ENCODE measurements at regions not wholly inside any gene's neighbourhood (a gene's known extent, or its start where the extent isn't known, plus 50 kb on each side); places are given as distances from the start of the nearest gene placed in this dataset.

GRCh38 chr7:109190766-109191398 lies 621.2 kb downstream of the DNAJB9 start:
- no peak overlapping the region for H3K4me3 ChIP-seq (ENCODE audit: low read depth, low read length)
- no peak for TF ChIP-seq CTCF (IDR thresholded peaks at IDR 0.05; ENCODE audit: borderline replicate concordance, insufficient read depth, low read depth, low read length)

- TF ChIP-seq CTCF (IDR thresholded peaks at IDR 0.05; ENCODE audit: borderline replicate concordance, insufficient read depth, low read depth, low read length), result no peak
- no peak overlapping the region for H3K4me3 ChIP-seq (ENCODE audit: low read depth, low read length)
These were observed 636.5 kb downstream of the DNAJB9 start for GRCh38 chr7:109206196-109206595.

GRCh38 chr7:109213081-109213480 lies 643.4 kb downstream of the DNAJB9 start:
- no peak for TF ChIP-seq CTCF (IDR thresholded peaks at IDR 0.05; ENCODE audit: borderline replicate concordance, insufficient read depth, low read depth, low read length)
- H3K4me3 ChIP-seq (ENCODE audit: low read depth, low read length), result no peak overlapping the region

- no peak for TF ChIP-seq CTCF (IDR thresholded peaks at IDR 0.05; ENCODE audit: borderline replicate concordance, insufficient read depth, low read depth, low read length)
- no peak overlapping the region for H3K4me3 ChIP-seq (ENCODE audit: low read depth, low read length)
These were observed 645.7 kb downstream of the DNAJB9 start for GRCh38 chr7:109215341-109215740.

- TF ChIP-seq CTCF (IDR thresholded peaks at IDR 0.05; ENCODE audit: borderline replicate concordance, insufficient read depth, low read depth, low read length), result no peak
- no peak overlapping the region for H3K4me3 ChIP-seq (ENCODE audit: low read depth, low read length)
These were observed 654.4 kb downstream of the DNAJB9 start for GRCh38 chr7:109224100-109224499.

GRCh38 chr7:109226699-109227098 lies 657.0 kb downstream of the DNAJB9 start:
- no peak overlapping the region for H3K4me3 ChIP-seq (ENCODE audit: low read depth, low read length)
- no peak for TF ChIP-seq CTCF (IDR thresholded peaks at IDR 0.05; ENCODE audit: borderline replicate concordance, insufficient read depth, low read depth, low read length)

GRCh38 chr7:109235316-109235715 lies 665.6 kb downstream of the DNAJB9 start:
- no peak for TF ChIP-seq CTCF (IDR thresholded peaks at IDR 0.05; ENCODE audit: borderline replicate concordance, insufficient read depth, low read depth, low read length)
- H3K4me3 ChIP-seq (ENCODE audit: low read depth, low read length), result no peak overlapping the region

Data from GM12875 (cell line).